AG09319 (cell line): ENCODE measurements at regions not wholly inside any gene's neighbourhood (a gene's known extent, or its start where the extent isn't known, plus 50 kb on each side); places are given as distances from the start of the nearest gene placed in this dataset.

ENCODE experiments used
- DNase-seq: peaks from one replicate; pipeline ENCODE4 v3.0.0-alpha.2; 2010; ENCODE audit warnings: low read depth; ENCODE audit errors: extremely low read depth
- TF ChIP-seq, protein P1 (sequence below): IDR thresholded peaks from 2 replicates; pipeline ENCODE4 v1.5.1; 2011; ENCODE audit warnings: low read depth, mild to moderate bottlenecking, inconsistent platforms, low read length, moderate library complexity

DNA sequence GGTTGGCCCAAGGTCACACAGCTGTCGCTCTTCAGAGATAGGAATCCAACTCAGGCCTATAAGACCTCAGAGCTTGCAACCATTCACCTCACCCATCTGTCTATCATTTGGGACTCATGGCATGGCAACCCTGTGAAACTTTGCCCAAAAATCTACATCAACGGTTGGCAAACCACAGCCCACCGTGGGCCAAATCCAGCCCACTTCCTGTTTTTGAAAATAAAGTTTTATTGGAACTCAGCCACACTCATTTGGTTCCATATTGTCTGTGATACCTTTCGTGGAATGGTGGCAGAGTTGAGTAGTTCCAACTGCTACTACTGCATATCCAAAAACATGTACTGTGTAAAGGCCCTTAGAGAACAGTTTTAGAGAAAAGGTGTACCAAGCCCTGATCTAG is 307.8 kb downstream of the MN1 start:
- DNase-seq, result no peak
- TF ChIP-seq, protein P1, sequence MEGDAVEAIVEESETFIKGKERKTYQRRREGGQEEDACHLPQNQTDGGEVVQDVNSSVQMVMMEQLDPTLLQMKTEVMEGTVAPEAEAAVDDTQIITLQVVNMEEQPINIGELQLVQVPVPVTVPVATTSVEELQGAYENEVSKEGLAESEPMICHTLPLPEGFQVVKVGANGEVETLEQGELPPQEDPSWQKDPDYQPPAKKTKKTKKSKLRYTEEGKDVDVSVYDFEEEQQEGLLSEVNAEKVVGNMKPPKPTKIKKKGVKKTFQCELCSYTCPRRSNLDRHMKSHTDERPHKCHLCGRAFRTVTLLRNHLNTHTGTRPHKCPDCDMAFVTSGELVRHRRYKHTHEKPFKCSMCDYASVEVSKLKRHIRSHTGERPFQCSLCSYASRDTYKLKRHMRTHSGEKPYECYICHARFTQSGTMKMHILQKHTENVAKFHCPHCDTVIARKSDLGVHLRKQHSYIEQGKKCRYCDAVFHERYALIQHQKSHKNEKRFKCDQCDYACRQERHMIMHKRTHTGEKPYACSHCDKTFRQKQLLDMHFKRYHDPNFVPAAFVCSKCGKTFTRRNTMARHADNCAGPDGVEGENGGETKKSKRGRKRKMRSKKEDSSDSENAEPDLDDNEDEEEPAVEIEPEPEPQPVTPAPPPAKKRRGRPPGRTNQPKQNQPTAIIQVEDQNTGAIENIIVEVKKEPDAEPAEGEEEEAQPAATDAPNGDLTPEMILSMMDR, result no peak

DNA sequence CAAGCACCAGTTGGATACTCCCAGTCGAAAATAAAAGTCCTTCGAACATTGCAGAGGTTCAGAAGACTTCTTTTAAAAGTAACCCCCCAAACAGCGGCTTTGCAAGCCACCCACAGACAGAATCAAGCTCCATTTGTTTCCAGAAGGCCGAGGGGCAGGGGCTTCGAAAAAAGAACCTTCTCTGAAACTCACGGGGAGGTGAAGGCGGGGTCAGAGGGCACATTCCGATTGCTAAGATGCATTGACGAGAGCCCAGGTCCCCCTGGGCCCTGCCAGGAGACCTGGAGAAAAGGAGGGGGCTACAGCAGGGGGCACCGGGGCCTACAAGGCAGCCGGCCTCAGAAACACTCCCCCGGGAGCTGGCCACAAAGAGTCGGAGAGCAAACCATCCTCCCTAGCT is 306.8 kb downstream of the MN1 start:
- TF ChIP-seq, protein P1, result no peak
- DNase-seq, result no peak

DNA sequence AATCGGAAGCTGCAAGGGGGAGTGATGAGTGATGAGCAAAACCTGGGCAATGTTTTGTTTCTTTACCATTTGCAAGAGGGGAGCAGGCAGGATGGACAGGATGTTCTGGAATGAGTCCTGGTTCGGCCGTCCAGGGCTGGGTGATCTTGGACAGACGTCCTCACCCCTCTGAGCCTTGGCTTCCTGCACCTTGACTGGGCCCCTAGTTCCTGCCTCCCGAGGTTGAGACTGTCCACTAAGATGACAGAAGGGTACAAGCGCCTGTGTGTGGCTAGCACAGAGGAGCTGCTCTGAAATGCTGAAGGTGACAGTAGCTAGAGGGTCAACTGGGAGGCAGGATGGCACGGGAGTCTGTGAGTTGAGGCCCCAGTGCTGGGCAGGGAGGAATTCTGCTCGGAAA is 306.2 kb downstream of the MN1 start:
- no peak for DNase-seq
- TF ChIP-seq, protein P1, result no peak

DNA sequence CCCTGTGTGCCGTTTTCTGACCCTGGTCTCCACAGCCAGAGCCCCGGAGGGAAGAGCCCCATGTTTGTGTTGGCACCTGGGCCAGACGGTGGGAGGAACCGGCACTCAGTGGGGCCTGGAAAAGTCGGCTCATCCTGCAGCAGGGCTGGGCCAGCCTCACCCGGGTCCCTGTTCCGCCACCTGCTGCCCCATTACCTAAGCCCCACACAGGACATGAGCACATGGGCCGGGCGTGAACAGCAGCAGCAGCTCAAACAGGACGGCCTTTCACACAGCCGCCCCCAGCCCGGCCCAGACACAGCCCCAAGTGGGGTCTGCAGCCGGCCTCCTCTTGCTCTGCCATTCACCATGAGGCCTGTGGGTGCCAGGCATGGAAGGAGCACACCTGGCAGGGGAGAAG is 302.4 kb downstream of the MN1 start:
- no peak for DNase-seq
- TF ChIP-seq, protein P1, result no peak

DNA sequence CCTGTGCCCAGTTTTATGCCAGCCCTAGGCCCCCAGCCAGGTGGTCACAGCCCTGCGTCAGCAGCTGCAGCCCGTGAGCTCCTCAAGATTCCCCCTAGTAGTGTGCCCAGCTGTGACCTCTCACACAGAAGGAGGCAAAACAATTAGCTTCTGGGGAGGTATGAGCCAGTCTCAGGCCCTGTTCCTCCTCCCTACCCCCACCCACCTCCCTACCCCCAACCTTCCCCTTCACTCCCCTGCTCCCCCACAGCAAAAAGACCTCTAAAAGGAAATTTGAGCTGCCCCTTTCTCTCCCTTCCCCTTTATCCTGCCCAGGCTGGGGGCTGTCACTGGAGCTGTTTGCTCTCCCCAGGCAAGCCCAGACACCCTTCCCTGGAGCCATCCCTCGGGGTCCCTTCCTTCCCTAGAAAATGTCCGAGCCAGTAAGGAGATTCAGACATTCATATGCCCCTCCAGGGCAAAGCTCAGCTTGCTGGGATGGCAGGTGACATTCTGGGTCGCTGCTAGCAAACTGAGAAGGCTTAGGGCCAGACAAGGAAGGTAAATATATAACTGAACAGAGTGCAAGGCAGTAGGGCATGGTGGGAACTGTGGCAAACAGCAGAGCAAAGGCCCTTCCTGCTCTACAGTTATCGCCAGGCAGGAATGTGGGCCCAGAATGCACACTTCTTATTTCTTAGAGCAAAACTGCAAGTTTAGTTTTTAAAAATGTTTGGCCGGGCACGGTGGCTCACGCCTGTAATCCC is 300.2 kb downstream of the MN1 start:
- no peak for DNase-seq

DNA sequence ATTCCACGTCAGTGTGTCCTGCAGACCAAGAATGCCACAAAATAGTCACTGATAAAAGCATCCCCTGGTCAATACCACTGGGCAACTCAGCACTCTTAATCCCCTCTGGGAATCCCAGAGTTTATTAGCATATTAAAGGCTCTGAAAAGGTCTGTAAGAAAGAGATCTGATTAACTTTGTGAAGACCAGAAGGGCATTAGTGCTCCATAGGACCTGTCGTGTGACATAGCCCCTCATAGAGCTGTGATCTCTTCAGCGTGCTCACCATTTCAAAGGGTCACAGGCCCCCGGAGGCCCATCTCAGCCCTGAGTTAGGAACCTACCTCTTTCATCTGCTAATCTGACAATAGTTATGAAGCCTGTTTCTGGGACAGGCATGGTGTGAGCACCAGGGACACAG is 299.2 kb downstream of the MN1 start:
- TF ChIP-seq, protein P1, result no peak
- no peak for DNase-seq

More for the DNA sequence above, 300.2 kb downstream of the MN1 start:
- TF ChIP-seq, protein P1, result no peak

DNA sequence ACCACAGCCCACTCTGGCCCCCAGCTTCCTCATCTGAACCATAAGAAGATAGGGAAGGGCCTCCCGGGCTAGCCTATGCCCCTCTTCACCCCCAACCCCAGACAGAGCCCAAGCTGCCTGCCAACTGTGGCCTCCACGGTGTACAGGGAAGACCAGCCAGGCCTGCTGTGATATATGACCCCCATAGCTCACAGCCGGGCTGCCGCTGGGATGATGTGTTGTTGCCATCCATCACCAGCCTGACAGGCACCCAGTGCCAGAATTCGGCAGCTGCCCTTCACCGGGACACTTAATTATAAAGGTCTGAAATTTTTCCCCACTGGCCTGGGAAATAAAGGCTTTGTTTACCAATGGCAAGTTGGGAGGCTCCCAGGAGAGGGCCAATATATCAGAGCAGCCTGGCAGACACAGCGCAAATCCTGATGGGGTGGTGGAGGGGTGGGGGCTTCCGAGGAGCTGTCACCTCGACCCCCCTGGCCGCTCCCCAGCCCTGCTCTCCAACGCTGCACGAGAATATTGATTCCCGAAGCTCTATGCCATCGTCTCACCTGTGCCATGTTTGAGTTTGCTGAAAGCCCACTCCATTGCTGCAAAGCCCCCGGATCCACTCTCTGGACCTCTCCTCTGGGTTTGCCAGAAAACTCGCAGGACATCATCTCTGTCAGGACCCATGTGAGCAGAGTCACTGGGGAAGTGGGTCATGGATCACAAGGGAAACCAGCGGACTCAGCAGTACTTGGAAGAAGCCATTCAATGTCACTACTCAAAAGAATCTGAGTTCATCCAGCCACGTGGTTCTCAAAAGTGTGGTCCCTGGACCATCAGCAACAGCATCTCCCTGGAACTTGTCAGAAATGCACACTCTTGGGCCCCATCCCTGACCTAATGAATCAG is 296.9 kb downstream of the MN1 start:
- no peak for DNase-seq
- TF ChIP-seq, protein P1, result no peak
